ENCODE measurements at regions not wholly inside any gene's neighbourhood (a gene's known extent, or its start where the extent isn't known, plus 50 kb on each side); places are given as distances from the start of the nearest gene placed in this dataset.

DNA sequence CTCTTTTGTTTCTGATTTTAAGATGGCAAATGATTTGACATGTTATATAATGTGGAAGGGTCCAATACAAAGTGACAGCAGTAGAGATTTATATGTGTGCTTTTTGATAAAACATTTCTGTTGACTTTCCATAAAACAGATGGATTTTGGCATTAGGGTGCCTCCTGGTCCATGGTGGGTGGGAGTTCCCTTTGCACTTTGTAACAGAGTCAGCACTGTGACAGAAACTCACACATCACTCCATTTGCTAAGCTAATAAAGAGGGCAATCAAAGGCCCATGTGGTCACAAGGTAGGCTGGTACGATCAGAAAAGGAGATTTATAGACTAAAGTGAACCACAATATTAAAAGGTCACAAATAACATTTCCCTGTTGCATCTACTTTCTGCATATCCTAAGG, 93.3 kb upstream of the NT5C1B start:
- Histone ChIP-seq H3K4me2 (ENCODE audit: low read depth, low read length) (no peak overlapping the region), H3K4me1 (ENCODE audit: insufficient read depth, low read length) (no peaks in the 10 kb centered on the region), H3K9me3 (ENCODE audit: low read length) (no peaks in the 10 kb centered on the region), H3K79me2 (ENCODE audit: insufficient read depth, low read length) (no peaks in the 10 kb centered on the region), H3K27me3 (ENCODE audit: control insufficient read depth in 1 of 2, insufficient read depth in 2 of 2, low read length in 2 of 2) (no peaks in the 10 kb centered on the region), H4K20me1 (ENCODE audit: insufficient read depth, low read length) (no peaks in the 10 kb centered on the region), H3K9ac (ENCODE audit: insufficient read depth, low read depth, low read length) (no peak overlapping the region), H3K36me3 (replicated peaks in 1 of 2; ENCODE audit: control insufficient read depth in 1 of 2, insufficient read depth in 2 of 2, low read length in 2 of 2) (no peaks in the 10 kb centered on the region), H3K27ac (ENCODE audit: extremely low read length, insufficient read depth, low read length) (no peak overlapping the region), H2AFZ (ENCODE audit: low read length) (no peak overlapping the region), H3K4me3 (replicated peaks in 1 of 3; ENCODE audit: insufficient read depth in 1 of 3, low read depth in 2 of 3, low read length in 3 of 3) (no peak overlapping the region)
- no TSS peak for BruUV-seq (replicated peaks)
- ChIA-PET POLR2A (no interaction called here), CTCF (ENCODE audit: low intra/inter-chr PET ratio, low total read pairs) (no interaction called here)
- ATAC-seq (no peak), FAIRE-seq (no peak), DNase-seq (ENCODE audit: low spot score) (no peak)
- in situ Hi-C loops (cut with HindIII; ENCODE audit: extremely low pct_ligation_motif_present, low pct_unique_long_range_greater_than_20kb) (no loop called here), intact Hi-C loops (cut with micrococcal nuclease; ENCODE audit: unreplicated experiment) (no loop called here)
- no peak for TF ChIP-seq ZNF703 (CRISPR knock-in tag; IDR thresholded peaks at IDR 0.05; ENCODE audit: borderline replicate concordance)
- no peak for TF ChIP-seq WIZ (CRISPR knock-in tag; IDR thresholded peaks at IDR 0.05)
- no peak for TF ChIP-seq ZNF326 (CRISPR knock-in tag; IDR thresholded peaks at IDR 0.05; ENCODE audit: borderline replicate concordance)
- TF ChIP-seq PPARG (CRISPR knock-in tag; conservative IDR thresholded peaks at IDR 0.05) = no peak
- no peak for TF ChIP-seq MEIS1 (CRISPR knock-in tag; IDR thresholded peaks at IDR 0.05; ENCODE audit: borderline replicate concordance)
- TF ChIP-seq MEIS2 (CRISPR knock-in tag; IDR thresholded peaks at IDR 0.05) = no peak
- TF ChIP-seq ZNF704 (CRISPR knock-in tag; IDR thresholded peaks at IDR 0.05; ENCODE audit: borderline replicate concordance) = no peak
- no peak for TF ChIP-seq CCDC6 (CRISPR knock-in tag; IDR thresholded peaks at IDR 0.05)
- TF ChIP-seq TERF1 (CRISPR knock-in tag; IDR thresholded peaks at IDR 0.05) = no peak
- TF ChIP-seq, protein P1, sequence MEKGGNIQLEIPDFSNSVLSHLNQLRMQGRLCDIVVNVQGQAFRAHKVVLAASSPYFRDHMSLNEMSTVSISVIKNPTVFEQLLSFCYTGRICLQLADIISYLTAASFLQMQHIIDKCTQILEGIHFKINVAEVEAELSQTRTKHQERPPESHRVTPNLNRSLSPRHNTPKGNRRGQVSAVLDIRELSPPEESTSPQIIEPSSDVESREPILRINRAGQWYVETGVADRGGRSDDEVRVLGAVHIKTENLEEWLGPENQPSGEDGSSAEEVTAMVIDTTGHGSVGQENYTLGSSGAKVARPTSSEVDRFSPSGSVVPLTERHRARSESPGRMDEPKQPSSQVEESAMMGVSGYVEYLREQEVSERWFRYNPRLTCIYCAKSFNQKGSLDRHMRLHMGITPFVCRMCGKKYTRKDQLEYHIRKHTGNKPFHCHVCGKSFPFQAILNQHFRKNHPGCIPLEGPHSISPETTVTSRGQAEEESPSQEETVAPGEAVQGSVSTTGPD (CRISPR knock-in tag; IDR thresholded peaks at IDR 0.05) = no peak
- 28% methylated on average over 1 of the region's 1 CpG for WGBS (ENCODE audit: low lambda C conversion rate)
